ENCODE measurements at regions not wholly inside any gene's neighbourhood (a gene's known extent, or its start where the extent isn't known, plus 50 kb on each side); places are given as distances from the start of the nearest gene placed in this dataset.

DNA sequence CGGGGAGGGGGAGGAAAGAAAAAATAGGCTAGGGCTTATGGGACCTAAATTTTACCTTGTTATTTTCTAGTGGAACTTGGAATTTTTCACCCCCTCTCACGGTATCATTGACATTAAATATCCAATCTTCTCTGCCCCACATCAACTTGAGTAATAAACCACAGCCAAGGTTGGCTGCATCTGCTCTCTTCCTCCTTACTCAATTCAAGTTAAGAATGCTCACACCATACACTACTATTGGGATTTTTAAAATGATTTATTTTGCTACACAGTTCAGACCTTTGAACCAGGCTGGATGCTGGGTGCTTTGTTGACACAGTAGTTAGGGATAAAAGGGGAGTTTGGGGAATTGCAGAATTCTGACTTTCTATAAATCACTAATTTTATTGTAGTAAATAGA lies 78.2 kb upstream of the DHX15 start:
- TF ChIP-seq POLR2A (IDR thresholded peaks at IDR 0.05) (no peak), CTCF (IDR thresholded peaks at IDR 0.05) (no peak), POLR2AphosphoS5 (IDR thresholded peaks at IDR 0.05) (no peak)
